ENCODE measurements at regions not wholly inside any gene's neighbourhood (a gene's known extent, or its start where the extent isn't known, plus 50 kb on each side); places are given as distances from the start of the nearest gene placed in this dataset.
A peak's percentile ranks its signal among the peaks of the same experiment; 100 is the strongest.

DNA sequence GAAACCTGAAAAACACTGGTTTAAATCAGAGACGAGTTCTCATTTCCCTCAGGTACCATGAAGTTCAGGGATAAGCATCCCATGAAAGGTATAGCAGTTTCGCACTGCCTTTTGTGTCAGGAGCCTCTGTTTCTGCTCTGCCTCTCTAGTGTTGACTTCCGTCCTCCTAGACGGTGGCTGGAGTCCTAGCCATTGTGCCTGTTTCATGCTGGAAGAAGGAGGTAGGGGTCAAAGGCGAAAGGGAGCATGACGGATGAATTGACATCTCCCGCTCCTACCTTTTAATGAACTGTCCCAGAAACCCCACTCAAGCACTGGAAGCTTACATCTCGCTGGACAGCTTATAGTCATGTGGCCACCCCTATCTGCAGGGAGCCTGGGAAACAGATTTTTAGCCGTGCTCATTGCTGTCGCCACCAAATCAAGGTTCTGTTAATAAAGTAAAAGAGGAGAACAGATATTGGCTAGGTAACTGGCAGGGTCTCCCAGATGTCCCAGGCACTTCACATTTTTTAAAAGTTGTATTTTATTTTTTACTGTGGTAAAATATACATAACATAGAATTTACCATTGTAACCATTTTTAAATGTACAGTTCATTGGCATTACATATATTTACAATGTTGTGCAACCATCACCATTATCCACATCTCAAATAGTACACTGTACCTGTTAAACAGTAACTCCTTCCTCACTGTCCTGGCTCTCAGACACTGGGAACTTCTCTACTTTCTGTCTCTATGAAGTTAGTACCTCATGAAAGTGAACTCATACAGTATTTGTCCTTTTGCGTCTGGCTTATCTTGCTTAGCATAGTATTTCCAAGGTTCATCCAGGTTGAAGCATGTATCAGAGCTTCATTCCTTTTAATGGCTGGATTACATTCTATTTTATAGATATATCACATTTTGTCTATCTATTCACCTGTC is 55.0 kb upstream of the CTLA4 start (continued):
- TF ChIP-seq, protein P1, sequence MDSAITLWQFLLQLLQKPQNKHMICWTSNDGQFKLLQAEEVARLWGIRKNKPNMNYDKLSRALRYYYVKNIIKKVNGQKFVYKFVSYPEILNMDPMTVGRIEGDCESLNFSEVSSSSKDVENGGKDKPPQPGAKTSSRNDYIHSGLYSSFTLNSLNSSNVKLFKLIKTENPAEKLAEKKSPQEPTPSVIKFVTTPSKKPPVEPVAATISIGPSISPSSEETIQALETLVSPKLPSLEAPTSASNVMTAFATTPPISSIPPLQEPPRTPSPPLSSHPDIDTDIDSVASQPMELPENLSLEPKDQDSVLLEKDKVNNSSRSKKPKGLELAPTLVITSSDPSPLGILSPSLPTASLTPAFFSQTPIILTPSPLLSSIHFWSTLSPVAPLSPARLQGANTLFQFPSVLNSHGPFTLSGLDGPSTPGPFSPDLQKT (CRISPR knock-in tag; IDR thresholded peaks at IDR 0.05; ENCODE audit: borderline replicate concordance) = no peak
- TF ChIP-seq ZNF484 (CRISPR knock-in tag; IDR thresholded peaks at IDR 0.05; ENCODE audit: borderline replicate concordance, low read depth) (no peak), CHCHD3 (CRISPR knock-in tag; IDR thresholded peaks at IDR 0.05) (no peak), NR2F6 (IDR thresholded peaks at IDR 0.05) (peak; percentile 55; the same call in 1 of the 2 replicates), NR2F6 (CRISPR knock-in tag; IDR thresholded peaks at IDR 0.05) (peak; percentile 76; the same call in 1 of the 2 replicates), NKX3-1 (CRISPR knock-in tag; IDR thresholded peaks at IDR 0.05) (0 out of 2 replicates have a peak, but pooled peaks have one; percentile 53), ZNF772 (CRISPR knock-in tag; IDR thresholded peaks at IDR 0.05) (no peak), SOX13 (IDR thresholded peaks at IDR 0.05) (peak; percentile 61; the same call in 1 of the 2 replicates), SOX13 (CRISPR knock-in tag; conservative IDR thresholded peaks at IDR 0.05 in 1 of 2, IDR thresholded peaks at IDR 0.05 in 1 of 2) (peak in 1 of 2 experiments; percentile 90; a peak in 2 of 4 replicates), ZNF354B (CRISPR knock-in tag; IDR thresholded peaks at IDR 0.05) (no peak), NCOR1 (IDR thresholded peaks at IDR 0.05; ENCODE audit: borderline replicate concordance, low read length) (peak; percentile 70; the same call in 1 of the 2 replicates), CBX5 (CRISPR knock-in tag; IDR thresholded peaks at IDR 0.05; ENCODE audit: borderline replicate concordance) (no peak), KDM5A (IDR thresholded peaks at IDR 0.05; ENCODE audit: borderline replicate concordance, low read length) (no peak), MBNL3 (CRISPR knock-in tag; conservative IDR thresholded peaks at IDR 0.05) (no peak), MBD4 (IDR thresholded peaks at IDR 0.05; ENCODE audit: borderline replicate concordance, low read length) (no peak), CSRNP1 (CRISPR knock-in tag; IDR thresholded peaks at IDR 0.05) (no peak), ZBTB38 (CRISPR knock-in tag; IDR thresholded peaks at IDR 0.05) (peak; percentile 85; the same call in 1 of the 2 replicates)
- TF ChIP-seq, protein P2, sequence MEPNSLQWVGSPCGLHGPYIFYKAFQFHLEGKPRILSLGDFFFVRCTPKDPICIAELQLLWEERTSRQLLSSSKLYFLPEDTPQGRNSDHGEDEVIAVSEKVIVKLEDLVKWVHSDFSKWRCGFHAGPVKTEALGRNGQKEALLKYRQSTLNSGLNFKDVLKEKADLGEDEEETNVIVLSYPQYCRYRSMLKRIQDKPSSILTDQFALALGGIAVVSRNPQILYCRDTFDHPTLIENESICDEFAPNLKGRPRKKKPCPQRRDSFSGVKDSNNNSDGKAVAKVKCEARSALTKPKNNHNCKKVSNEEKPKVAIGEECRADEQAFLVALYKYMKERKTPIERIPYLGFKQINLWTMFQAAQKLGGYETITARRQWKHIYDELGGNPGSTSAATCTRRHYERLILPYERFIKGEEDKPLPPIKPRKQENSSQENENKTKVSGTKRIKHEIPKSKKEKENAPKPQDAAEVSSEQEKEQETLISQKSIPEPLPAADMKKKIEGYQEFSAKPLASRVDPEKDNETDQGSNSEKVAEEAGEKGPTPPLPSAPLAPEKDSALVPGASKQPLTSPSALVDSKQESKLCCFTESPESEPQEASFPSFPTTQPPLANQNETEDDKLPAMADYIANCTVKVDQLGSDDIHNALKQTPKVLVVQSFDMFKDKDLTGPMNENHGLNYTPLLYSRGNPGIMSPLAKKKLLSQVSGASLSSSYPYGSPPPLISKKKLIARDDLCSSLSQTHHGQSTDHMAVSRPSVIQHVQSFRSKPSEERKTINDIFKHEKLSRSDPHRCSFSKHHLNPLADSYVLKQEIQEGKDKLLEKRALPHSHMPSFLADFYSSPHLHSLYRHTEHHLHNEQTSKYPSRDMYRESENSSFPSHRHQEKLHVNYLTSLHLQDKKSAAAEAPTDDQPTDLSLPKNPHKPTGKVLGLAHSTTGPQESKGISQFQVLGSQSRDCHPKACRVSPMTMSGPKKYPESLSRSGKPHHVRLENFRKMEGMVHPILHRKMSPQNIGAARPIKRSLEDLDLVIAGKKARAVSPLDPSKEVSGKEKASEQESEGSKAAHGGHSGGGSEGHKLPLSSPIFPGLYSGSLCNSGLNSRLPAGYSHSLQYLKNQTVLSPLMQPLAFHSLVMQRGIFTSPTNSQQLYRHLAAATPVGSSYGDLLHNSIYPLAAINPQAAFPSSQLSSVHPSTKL (CRISPR knock-in tag; IDR thresholded peaks at IDR 0.05) = peak; percentile 89
- TF ChIP-seq, protein P3, sequence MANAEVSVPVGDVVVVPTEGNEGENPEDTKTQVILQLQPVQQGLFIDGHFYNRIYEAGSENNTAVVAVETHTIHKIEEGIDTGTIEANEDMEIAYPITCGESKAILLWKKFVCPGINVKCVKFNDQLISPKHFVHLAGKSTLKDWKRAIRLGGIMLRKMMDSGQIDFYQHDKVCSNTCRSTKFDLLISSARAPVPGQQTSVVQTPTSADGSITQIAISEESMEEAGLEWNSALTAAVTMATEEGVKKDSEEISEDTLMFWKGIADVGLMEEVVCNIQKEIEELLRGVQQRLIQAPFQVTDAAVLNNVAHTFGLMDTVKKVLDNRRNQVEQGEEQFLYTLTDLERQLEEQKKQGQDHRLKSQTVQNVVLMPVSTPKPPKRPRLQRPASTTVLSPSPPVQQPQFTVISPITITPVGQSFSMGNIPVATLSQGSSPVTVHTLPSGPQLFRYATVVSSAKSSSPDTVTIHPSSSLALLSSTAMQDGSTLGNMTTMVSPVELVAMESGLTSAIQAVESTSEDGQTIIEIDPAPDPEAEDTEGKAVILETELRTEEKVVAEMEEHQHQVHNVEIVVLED (CRISPR knock-in tag; IDR thresholded peaks at IDR 0.05; ENCODE audit: borderline replicate concordance) = peak; percentile 26; the same call in 1 of the 2 replicates
- TF ChIP-seq, protein P4, sequence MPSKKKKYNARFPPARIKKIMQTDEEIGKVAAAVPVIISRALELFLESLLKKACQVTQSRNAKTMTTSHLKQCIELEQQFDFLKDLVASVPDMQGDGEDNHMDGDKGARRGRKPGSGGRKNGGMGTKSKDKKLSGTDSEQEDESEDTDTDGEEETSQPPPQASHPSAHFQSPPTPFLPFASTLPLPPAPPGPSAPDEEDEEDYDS (CRISPR knock-in tag; IDR thresholded peaks at IDR 0.05) = peak; percentile 39; the same call in 1 of the 2 replicates

Measured in HepG2 (cell line).